ENCODE measurements at regions not wholly inside any gene's neighbourhood (a gene's known extent, or its start where the extent isn't known, plus 50 kb on each side); places are given as distances from the start of the nearest gene placed in this dataset.
"Not testable (repeated sequence)": the region's sequence is repeated elsewhere in the genome, so short reads cannot be mapped to it uniquely, and the experiment has no call there.

DNA sequence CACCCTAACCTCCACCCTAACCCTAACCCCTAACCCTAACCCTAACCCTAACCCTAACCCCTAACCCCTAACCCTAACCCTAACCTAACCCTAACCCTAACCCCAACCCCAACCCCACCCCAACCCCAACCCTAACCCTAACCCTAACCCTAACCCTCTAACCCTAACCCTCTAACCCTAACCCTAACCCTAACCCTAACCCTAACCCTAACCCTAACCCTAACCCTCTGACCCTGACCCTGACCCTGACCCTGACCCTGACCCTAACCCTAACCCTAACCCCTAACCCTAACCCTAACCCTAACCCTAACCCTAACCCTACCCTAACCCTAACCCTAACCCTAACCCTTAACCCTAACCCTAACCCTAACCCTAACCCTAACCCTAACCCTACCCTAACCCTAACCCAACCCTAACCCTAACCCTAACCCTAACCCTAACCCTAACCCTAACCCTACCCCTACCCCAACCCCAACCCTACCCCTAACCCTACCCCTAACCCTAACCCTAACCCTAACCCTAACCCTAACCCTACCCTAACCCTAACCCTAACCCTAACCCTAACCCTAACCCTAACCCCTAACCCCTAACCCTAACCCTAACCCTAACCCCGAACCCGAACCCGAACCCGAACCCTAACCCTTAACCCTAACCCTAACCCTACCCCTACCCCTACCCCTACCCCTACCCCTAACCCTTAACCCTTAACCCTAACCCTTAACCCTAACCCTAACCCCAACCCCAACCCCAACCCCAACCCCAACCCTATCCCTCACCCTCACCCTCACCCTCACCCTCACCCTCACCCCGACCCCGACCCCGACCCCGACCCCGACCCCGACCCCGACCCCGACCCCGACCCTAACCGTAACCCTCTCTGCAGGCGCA is 186.2 kb upstream of the CHL1 start:
- H3K4me1 Mint-ChIP-seq; H3K36me3 Mint-ChIP-seq; H3K9me3 Mint-ChIP-seq; H3K27ac Mint-ChIP-seq; DNase-seq; H3K4me3 Mint-ChIP-seq; POLR2A ChIA-PET; ATAC-seq (ENCODE audit: low read depth); H3K27me3 Mint-ChIP-seq: not testable (repeated sequence)

DNA sequence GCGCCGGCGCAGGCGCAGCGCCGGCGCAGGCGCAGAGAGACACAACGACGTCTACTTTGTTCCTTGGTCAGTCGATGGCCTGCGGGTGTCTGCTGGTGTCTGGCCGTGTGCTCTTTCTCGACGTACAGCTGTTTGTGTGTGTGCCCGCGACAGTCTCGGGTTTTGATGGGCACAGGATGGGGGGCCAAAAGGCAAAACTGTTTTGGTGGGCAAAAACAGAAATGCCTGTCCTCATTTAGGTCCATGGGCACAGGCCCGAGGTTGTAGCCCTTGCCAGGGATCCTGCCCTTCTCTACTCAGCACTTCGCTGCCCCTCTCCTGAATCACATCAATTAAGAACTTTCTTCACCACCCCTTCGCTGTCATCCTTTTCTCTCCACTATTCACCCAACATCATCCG is 184.8 kb upstream of the CHL1 start:
- Mint-ChIP-seq H3K27ac (no peak overlapping the region), H3K36me3 (no peaks in the 10 kb centered on the region), H3K9me3 (peaks cover 3% of the 10 kb centered on the region), H3K4me1 (no peaks in the 10 kb centered on the region), H3K4me3 (peak overlapping the region; percentile 1), H3K27me3 (no peaks in the 10 kb centered on the region)
- ATAC-seq (ENCODE audit: low read depth) (no peak), DNase-seq (no peak)
- POLR2A ChIA-PET: no interaction called here

DNA sequence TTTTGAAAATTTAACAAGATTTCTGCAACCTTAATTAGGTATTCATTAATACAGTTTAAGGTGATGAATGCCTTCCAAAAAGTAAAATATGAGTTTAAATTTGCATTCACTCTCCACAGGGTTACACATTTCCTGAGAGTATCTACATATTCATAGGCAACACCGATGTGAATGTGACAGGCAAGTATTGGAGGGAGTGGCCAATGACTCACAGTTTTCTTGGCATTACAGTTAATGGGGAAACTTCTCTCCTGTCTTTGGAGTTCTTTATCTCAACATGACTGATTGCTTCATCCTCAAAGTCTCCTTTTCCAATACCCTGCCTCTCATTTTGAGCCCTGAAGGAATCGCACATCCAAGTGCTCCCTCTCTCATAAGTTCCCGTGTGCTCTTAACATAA is 181.9 kb upstream of the CHL1 start:
- H3K27ac Mint-ChIP-seq: no peak overlapping the region
- no peaks in the 10 kb centered on the region for H3K36me3 Mint-ChIP-seq
- H3K27me3 Mint-ChIP-seq: no peaks in the 10 kb centered on the region
- peaks cover 3% of the 10 kb centered on the region for H3K9me3 Mint-ChIP-seq
- no peaks in the 10 kb centered on the region for H3K4me1 Mint-ChIP-seq
- ATAC-seq (ENCODE audit: low read depth) (no peak), DNase-seq (no peak)
- POLR2A ChIA-PET: no interaction called here
- no peak overlapping the region for H3K4me3 Mint-ChIP-seq

DNA sequence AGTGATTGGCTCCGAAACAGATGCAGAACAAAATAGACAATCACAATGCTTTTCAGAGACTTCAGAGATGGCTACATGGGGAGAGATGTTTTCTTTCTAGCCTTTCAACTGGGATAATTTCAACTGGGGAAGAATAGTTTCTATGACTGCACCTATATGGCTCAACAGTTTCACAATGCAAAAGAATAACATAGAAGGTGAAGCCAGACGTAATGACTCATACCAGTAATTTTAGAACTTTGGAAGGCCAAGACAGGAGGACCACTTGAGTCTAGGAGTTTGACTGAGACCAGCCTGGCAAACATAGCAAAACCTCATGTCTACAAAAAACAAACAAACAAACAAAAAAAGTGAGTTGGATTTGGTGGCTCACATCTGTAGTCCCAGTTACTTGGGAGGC is 180.2 kb upstream of the CHL1 start:
- no peaks in the 10 kb centered on the region for H3K4me1 Mint-ChIP-seq
- DNase-seq: no peak
- ATAC-seq (ENCODE audit: low read depth): no peak
- no peaks in the 10 kb centered on the region for H3K36me3 Mint-ChIP-seq
- peaks cover 3% of the 10 kb centered on the region for H3K9me3 Mint-ChIP-seq
- H3K27ac Mint-ChIP-seq: no peak overlapping the region
- H3K27me3 Mint-ChIP-seq: no peaks in the 10 kb centered on the region
- POLR2A ChIA-PET: no interaction called here
- no peak overlapping the region for H3K4me3 Mint-ChIP-seq

DNA sequence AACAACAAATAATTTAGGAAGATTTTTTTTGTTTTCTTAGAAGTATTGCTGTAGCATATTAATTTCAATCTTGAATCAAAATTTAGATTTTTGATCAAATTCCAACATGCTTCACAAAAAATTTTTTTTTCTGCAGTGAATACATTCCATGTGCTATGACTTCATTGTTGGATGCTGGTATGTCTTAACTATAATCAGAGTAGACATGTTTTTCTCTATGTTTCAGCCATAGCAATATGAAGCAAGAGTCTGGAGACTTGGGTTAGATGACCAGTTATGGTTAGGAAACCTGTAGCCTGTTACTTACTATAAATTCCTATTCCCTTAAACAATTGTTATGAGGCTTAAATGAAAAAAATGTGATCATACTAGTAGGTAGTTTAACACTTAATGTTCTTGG is 176.1 kb upstream of the CHL1 start:
- Mint-ChIP-seq H3K4me3 (no peak overlapping the region), H3K27ac (no peak overlapping the region), H3K9me3 (no peaks in the 10 kb centered on the region), H3K4me1 (no peaks in the 10 kb centered on the region), H3K36me3 (no peaks in the 10 kb centered on the region), H3K27me3 (no peaks in the 10 kb centered on the region)
- POLR2A ChIA-PET: no interaction called here
- no peak for ATAC-seq (ENCODE audit: low read depth)
- no peak for DNase-seq

DNA sequence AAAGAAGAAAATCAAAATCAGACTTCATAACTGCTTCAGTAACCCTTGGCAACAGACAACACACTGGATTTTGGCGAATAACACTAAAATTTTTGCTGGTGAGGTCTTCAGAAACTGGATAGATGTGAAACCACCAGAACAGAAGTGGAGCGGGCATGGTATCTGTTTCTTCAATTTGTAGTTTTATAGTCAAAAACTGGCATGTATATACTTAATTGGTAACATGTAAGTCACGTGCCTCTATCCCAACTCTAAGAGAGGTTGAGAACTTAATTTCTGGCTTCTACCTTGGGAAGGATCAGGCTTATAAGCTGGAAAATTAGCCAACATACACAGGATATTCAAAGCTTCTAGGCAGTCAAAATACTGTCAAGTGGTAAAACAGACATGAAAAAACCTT is 172.6 kb upstream of the CHL1 start:
- ATAC-seq (ENCODE audit: low read depth) (no peak), DNase-seq (no peak)
- POLR2A ChIA-PET: no interaction called here
- Mint-ChIP-seq H3K4me1 (no peaks in the 10 kb centered on the region), H3K27ac (no peak overlapping the region), H3K9me3 (no peaks in the 10 kb centered on the region), H3K4me3 (no peak overlapping the region), H3K27me3 (peaks cover 2% of the 10 kb centered on the region), H3K36me3 (no peaks in the 10 kb centered on the region)

DNA sequence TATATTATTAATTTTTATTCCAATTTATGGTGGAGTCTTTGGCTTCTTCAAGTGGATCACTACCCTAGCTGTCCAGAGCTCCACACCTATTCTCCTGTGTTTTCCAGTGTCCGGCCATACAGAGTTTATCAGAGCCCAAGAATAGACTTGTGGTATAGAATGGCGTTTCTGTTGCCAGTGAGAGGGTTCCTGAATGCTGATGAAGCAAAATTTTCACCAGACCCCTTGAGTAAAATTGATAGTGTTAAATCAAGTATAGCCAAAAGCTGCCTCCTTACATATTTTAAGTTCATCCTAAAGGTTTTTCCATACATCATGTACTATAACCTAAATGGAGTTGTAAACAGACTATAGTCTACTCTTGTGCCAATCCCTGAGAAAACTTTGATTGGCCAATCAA is 171.5 kb upstream of the CHL1 start:
- POLR2A ChIA-PET: no interaction called here
- H3K9me3 Mint-ChIP-seq: no peaks in the 10 kb centered on the region
- H3K4me3 Mint-ChIP-seq: no peak overlapping the region
- H3K4me1 Mint-ChIP-seq: no peaks in the 10 kb centered on the region
- peaks cover 2% of the 10 kb centered on the region for H3K27me3 Mint-ChIP-seq
- no peak overlapping the region for H3K27ac Mint-ChIP-seq
- ATAC-seq (ENCODE audit: low read depth) (no peak), DNase-seq (no peak)
- H3K36me3 Mint-ChIP-seq: no peaks in the 10 kb centered on the region

DNA sequence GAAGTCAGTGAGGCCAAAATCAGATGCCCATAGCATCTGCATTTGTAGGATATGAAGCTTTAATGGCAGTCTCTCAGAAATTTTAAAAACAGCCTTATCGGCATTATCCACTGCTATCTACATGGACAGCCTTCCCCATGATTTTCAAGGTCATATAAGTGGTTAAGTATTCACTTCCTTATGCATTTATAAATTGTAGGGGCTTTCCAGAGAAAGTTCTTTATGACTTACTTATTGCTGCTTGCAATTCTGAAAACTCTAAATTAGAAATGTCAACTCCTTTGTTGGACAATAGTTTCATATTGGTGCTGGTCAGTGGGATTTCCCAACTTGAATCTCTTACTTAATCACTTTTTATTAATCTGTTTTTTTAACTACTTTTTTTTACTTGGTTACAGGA is 160.6 kb upstream of the CHL1 start:
- ATAC-seq (ENCODE audit: low read depth); H3K4me1 Mint-ChIP-seq; H3K27ac Mint-ChIP-seq; POLR2A ChIA-PET; H3K4me3 Mint-ChIP-seq; DNase-seq; H3K36me3 Mint-ChIP-seq; H3K9me3 Mint-ChIP-seq; H3K27me3 Mint-ChIP-seq: not testable (repeated sequence)

DNA sequence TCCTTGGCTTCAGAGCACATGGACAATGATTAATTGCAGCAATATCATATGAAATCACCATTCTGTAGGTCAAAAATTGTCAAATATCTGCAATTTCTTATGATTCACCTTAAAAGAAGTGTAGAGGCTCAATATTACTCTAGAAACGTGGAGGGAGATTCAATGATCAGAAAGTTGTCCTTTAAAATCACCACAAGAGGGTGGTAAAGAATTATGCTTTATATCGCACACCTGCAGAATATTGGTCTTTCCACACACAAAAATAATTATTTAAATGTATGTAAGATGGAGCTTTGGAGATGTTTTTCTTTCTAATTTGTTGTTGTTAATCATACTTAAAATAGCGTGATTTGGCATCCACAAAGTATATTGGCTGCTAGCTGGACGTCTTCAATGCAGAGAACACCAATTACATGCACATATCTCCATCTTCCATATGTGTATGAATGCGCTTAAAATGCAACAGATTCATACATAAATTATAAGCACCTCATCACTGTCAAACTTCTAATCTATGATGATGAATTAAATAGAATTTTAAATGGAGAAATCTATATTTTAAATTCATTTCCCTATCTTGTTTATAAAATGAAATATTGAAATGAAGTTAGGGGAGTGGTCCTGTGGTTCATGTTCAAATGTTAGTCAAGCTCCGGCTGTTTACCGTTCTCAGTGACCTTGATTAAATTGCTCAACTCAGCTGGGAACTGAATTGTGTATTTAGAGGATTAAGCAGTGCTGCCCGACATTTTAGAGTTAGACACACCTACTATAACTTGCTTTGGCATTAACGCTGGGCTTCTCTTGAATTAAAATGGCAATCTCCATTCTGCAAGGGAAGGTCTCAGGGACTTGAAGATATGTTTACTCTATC is 153.5 kb upstream of the CHL1 start:
- H3K4me1 Mint-ChIP-seq; H3K36me3 Mint-ChIP-seq; H3K27me3 Mint-ChIP-seq; H3K4me3 Mint-ChIP-seq; H3K27ac Mint-ChIP-seq; DNase-seq; POLR2A ChIA-PET; H3K9me3 Mint-ChIP-seq; ATAC-seq (ENCODE audit: low read depth): not testable (repeated sequence)

DNA sequence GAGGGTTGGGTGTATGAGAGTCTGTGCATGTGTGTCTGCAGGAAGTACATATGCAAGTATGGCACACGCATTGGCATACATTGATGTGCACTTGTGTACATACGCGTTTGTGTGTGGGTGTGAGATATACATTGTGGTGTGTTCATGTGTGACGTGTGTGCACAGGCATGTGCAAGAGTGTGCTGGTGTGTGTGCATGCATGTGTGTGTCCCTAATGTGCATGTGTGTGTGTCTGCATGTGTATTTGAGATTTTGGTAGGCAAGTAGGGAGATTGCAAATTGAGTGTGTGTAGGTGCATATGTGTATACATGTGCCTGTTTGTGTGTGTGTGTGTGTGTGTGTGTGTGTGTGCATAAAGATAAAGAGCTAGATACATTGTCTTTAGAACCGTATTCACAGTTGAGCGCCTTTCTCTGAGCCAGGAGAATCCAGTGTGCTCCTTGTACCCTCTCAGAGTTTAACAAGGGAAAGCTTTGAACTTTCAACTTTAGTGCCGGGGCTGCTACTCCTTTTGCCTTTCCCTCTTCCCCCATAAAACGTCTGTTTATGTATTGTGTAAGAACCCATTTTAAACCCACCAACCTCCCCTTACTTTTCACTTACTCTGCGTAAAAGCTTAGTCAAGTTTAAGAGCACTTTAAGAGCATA is 152.4 kb upstream of the CHL1 start:
- POLR2A ChIA-PET: no interaction called here
- no peak for ATAC-seq (ENCODE audit: low read depth)
- Mint-ChIP-seq H3K4me3 (no peak overlapping the region), H3K9me3 (no peaks in the 10 kb centered on the region), H3K27me3 (peaks cover 3% of the 10 kb centered on the region), H3K36me3 (no peaks in the 10 kb centered on the region), H3K27ac (no peak overlapping the region), H3K4me1 (no peaks in the 10 kb centered on the region)
- no peak for DNase-seq

DNA sequence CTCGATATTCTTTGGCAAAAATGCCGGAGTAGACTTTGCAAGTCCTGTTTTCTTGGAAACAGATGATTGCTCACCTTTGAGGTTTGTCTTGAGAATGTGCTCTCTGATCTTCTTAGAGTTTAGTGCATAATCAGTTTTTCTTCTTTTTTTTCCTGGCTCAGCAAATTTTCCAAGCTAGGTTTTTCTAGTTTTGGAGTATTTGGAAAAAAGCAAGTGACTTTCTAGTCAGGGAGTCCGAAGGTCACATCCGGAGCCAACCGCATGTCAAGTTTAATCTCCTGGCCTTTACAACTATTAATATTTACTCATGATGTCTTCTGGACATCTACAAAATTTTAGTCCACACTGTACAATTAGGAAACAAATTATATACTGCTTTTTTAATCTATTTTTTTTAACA is 151.6 kb upstream of the CHL1 start:
- H3K4me3 Mint-ChIP-seq; ATAC-seq (ENCODE audit: low read depth); DNase-seq; H3K4me1 Mint-ChIP-seq; H3K36me3 Mint-ChIP-seq; POLR2A ChIA-PET; H3K9me3 Mint-ChIP-seq; H3K27me3 Mint-ChIP-seq; H3K27ac Mint-ChIP-seq: not testable (repeated sequence)

DNA sequence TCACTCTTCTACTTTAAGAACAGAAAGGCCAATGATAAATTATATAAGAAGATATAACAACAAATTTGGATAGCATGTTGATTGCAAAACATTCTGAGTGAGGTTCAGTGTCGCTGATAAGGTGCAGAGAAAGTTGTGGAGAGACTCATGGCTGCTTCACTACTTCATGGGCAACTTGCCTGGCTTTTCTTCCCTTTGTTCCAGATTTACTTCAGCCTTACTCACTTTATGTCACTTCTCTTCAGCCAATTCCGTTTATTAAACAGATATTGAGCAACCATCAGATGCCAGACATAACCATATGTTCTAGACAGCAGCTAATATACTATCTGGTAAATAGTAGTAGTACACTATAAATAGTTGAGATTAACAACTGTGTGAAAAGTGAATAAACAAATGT is 150.0 kb upstream of the CHL1 start:
- no peaks in the 10 kb centered on the region for H3K36me3 Mint-ChIP-seq
- DNase-seq (no peak), ATAC-seq (ENCODE audit: low read depth) (no peak)
- H3K27ac Mint-ChIP-seq: no peak overlapping the region
- no peaks in the 10 kb centered on the region for H3K9me3 Mint-ChIP-seq
- H3K4me3 Mint-ChIP-seq: no peak overlapping the region
- POLR2A ChIA-PET: no interaction called here
- H3K4me1 Mint-ChIP-seq: no peaks in the 10 kb centered on the region
- peaks cover 3% of the 10 kb centered on the region for H3K27me3 Mint-ChIP-seq

DNA sequence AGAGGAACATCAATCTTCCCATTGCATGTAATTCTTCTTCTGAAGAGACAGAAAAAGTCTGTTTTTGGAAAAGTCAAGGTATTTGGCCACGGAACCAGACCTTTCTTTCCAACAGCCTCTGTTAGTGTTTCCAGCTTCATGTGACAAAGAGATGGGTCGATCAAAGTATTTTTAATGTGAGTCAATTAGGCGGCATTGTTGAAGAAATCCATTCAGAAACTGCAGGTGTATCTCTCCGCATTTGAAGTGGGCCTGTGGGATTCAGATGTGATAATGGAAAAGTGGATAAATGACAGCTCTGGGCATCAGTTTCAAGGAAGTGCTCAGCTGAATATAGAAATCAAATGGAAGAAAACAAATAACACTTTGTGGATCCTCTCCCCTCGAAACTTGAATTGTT is 143.1 kb upstream of the CHL1 start:
- H3K4me1 Mint-ChIP-seq; H3K27me3 Mint-ChIP-seq; H3K4me3 Mint-ChIP-seq; DNase-seq; ATAC-seq (ENCODE audit: low read depth); POLR2A ChIA-PET; H3K27ac Mint-ChIP-seq; H3K9me3 Mint-ChIP-seq; H3K36me3 Mint-ChIP-seq: not testable (repeated sequence)

DNA sequence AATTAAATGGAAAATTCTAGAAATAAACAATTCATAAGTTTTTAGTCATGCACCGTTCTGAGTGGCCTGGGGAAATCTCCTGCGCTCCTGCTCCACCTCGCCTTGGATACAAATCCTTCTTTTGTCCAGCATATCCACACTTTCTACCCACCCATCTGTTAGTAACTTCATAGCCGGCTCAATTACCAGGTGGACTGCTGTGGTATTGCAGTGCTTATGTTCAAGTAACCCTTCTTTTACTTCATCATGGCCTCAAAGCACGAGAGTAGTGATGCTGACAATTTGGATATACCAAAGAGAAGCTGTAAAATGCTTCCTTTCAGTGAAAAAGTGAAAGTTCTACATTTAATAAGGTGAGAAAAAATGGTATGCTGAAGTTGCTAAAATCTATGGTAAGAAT is 142.3 kb upstream of the CHL1 start:
- Mint-ChIP-seq H3K4me3 (no peak overlapping the region), H3K36me3 (no peaks in the 10 kb centered on the region), H3K4me1 (no peaks in the 10 kb centered on the region), H3K27ac (no peak overlapping the region), H3K9me3 (no peaks in the 10 kb centered on the region), H3K27me3 (peaks cover 2% of the 10 kb centered on the region)
- ATAC-seq (ENCODE audit: low read depth) (no peak), DNase-seq (no peak)
- POLR2A ChIA-PET: no interaction called here

All from activated naive CD8-positive, alpha-beta T cell treated with anti-CD3 and anti-CD28 coated beads, Interleukin-2, amount 10 ng/mL, durations not matched to agents 7 days and 5 days (primary cell).